SK-N-MC (cell line): ENCODE measurements at regions not wholly inside any gene's neighbourhood (a gene's known extent, or its start where the extent isn't known, plus 50 kb on each side); places are given as distances from the start of the nearest gene placed in this dataset.

ENCODE experiments used
- EZH2 ChIP-seq: fragments of 200-600 bp; sonication (generic); IDR thresholded peaks from one replicate; pipeline ENCODE4 v1.6.1; 2017; ENCODE audit warnings: antibody characterized with exemption
- POLR2AphosphoS5 ChIP-seq: IDR thresholded peaks from 2 replicates; pipeline ENCODE4 v1.6.1; 2012; ENCODE audit warnings: mild to moderate bottlenecking, low read depth, low read length, borderline replicate concordance

DNA sequence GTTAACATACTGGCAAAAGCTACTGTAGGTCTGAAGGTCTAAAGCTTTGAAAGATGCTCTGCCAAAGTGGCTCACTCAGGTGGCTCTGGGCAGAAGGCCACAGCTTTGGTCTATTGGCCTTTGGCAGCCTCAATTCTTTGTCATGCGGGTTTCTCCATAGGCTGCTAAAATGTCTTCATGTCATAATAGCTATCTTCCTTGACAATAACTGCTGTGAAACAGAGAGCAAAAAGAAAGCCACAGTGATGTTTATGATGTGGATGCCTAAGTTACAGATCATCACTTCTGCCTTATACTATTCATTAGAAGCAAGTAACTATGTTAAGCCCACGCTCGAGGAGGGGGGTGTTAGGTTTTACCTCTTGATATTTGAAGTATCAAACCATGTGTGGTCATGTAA, 906.1 kb upstream of the CDH9 start:
- no peak for TF ChIP-seq EZH2
- TF ChIP-seq POLR2AphosphoS5: no peak
